ENCODE measurements at regions not wholly inside any gene's neighbourhood (a gene's known extent, or its start where the extent isn't known, plus 50 kb on each side); places are given as distances from the start of the nearest gene placed in this dataset.

DNA sequence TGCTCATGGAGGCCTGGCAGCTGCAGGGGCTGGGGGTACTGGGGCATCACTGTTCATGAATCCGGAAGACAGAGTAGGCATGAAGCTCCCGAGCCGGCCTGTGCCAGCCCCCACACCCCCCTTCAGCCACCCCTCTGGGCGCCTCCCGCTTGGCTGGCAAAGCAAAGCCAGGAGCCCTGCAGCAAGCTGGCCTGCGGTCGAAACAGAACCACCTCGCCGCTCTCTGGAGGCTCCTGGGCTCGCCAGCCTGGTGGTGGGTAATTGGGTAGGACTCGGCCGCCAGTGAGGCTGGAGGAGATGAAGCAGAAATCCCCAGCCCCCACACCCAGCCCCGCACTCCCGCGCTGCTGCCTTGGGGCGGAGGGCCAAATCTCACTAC lies 70.9 kb upstream of the GPC1 start:
- DNase-seq = no peak

- DNase-seq = no peak
These were observed 70.3 kb upstream of the GPC1 start for GRCh38 chr2:240364961-240365775.

- no peak for DNase-seq
These were observed 69.4 kb upstream of the GPC1 start for GRCh38 chr2:240365971-240366471.

DNA sequence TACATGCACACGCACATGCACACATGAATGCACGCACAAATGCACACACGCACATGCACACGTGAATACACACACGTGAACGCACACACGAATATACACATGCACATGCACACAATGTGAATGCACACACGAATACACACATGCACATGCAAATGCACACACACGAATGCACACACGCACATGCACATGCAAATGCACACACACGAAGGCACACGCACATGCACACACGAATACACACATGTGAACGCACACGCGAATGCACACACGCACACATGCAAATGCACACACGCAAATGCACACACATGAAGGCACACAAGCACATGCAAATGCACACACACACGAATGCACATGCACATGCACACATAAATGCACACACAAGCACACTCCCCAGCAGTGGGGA lies 68.6 kb upstream of the GPC1 start:
- DNase-seq = no peak

DNA sequence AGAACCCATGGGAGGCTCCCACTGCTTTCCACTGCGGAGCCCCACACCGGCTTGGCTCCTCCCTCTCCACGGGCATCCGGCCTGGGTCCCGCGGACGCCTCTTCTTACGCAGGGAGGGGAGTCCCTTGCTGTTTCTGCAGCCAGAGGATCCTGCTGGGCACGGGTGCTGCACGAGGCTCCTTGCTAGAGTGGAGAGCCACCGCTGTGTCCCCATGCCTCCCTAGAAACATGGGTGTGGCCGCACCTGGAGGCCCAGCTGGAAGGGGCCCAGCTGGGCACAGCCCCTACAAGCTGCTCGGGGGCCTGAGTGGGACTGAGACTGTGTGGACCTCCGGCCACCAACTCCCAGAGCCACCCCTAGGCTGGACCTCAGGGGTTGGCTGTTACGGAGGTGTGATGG lies 67.7 kb upstream of the GPC1 start:
- DNase-seq = no peak

- DNase-seq = no peak
These were observed 66.6 kb upstream of the GPC1 start for GRCh38 chr2:240368781-240369331.

GRCh38 chr2:240369335-240369734 lies 66.1 kb upstream of the GPC1 start:
- no peak for DNase-seq

DNA sequence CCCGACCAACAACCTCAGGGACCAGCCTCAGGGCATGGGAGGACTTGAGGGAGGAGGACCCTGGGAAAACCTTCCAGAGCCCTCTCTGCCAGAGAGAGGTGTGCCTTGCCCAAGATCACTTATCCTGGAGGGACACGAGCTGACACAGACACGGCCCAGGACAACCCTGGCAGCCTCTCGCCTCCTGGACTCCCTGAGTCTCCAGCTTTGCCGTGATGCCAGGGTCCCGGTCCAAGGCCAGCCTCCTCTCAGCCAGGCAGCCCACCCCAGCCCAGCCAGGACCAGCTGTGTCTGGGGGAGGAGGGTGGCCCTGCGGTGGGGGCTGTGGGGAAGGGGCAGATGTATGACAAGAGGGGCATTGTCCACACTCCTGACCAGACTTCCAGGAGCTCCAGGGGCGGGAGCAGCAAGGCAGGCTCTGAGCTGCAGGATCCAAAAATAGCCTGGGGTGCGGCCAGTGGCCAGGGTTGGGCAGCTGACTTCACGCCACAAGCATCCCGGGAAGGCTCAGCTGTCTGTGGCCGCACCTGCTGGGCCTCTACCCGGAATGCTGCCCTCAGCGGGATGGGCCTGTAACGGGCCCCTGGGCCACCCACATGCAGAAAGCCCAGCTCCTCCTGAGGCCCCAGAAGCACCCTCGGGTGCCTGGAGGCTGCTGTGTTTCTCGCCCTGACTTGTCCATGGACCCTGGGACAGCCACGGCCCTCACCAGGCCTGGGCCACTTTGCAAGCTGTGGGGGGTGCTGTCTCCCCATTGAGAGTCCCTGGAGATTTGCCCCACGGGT lies 65.5 kb upstream of the GPC1 start:
- DNase-seq = no peak

- DNase-seq = no peak
These were observed 64.1 kb upstream of the GPC1 start for GRCh38 chr2:240371129-240372000.

- DNase-seq = no peak
These were observed 63.4 kb upstream of the GPC1 start for GRCh38 chr2:240372101-240372500.

DNA sequence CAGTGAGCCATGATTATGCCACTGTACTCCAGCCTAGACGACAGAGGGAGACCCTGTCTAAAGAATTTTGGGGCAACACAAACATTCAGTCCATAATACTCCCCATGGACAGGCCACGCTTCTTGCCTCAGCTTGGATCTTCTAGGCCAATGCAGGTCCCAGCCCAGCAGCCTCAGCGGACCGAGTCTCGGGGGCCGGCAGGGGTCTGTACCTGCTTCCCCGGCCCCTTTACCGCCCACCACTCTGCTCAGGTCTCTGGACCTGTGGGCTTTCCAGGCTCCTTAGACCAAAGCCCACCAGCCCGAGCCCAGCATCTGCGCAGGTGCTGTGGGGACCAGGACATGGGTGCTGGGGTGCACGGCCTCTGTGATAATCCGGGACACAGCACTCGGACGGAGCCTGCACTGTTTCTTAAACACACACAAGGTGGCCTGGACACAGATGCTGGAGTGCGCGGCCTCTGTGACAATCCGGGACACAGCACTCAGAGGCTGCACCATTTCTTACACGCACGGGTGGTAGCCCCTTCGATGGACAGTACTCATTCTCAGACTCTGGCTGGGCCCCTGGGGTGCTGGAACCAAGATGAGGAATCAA lies 62.1 kb upstream of the GPC1 start:
- DNase-seq = no peak

DNA sequence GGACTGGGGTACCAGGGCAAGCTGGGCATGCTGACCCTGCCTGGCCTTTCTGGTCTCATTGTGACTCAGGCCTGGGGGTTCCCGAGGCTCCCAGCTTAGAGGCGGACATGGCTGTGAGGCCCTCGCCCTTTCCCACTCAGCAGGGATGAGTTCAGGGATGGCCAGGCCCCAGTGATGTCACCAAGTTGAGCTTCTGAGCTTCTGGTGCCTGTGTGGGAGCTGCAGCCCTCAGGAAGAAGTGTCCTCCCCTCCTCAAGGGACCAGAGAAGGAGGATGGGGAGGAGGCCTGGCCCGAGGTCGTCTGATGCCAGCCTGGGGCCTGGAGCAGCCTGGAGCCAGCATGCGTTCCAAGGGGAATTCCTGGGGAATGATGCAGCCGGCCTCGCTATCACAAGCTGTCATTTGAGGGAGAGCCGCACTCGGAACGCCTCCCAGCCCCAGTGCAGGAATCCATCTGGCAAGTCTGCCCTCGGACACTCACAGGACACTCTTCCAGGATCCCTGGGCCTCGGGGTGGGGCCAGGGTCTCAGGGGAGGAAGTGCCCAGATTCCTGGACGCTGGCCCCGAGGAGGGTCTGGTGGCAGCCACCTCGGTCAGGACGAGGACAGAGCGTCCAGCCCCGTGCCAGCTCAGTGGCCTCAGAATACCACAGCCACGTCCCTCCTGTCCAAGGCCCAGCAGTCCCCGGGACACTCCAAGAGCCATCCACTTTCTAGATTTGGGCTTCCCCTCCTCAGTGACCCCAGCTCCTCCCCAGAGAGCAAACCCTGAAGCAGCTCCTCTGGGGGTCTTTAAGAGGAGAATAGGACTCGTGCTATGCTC lies 61.2 kb upstream of the GPC1 start:
- no peak for DNase-seq

- DNase-seq = no peak
These were observed 60.3 kb upstream of the GPC1 start for GRCh38 chr2:240375024-240375645.

GRCh38 chr2:240376739-240377138 lies 58.7 kb upstream of the GPC1 start:
- no peak for DNase-seq

GRCh38 chr2:240377366-240377765 lies 58.1 kb upstream of the GPC1 start:
- DNase-seq = no peak

DNA sequence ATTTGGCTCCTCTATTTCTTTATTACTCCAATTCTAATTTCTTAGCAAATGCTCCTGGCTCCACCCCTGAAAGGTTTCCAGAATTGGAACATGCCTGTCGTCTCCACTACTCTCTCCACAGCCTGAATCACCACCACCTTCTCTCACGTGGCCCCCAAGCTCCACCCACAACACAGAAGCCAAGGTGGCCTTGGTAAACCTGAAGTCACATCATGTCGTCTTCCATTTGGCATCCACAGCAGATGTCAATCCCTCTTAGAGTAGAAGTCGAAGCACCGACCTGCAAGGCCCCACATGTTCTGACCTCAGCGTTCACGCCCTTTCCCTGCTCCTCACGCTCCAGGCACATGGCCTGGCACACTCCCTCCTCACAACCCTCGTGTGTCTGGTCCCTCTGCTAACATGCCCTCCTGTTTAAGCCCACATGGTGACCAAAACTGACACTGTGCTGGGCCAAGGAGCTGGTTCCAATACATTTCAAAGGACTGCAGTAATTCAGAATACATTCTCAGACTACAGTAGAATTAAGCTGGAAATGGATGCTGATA lies 56.3 kb upstream of the GPC1 start:
- no peak for DNase-seq

DNA sequence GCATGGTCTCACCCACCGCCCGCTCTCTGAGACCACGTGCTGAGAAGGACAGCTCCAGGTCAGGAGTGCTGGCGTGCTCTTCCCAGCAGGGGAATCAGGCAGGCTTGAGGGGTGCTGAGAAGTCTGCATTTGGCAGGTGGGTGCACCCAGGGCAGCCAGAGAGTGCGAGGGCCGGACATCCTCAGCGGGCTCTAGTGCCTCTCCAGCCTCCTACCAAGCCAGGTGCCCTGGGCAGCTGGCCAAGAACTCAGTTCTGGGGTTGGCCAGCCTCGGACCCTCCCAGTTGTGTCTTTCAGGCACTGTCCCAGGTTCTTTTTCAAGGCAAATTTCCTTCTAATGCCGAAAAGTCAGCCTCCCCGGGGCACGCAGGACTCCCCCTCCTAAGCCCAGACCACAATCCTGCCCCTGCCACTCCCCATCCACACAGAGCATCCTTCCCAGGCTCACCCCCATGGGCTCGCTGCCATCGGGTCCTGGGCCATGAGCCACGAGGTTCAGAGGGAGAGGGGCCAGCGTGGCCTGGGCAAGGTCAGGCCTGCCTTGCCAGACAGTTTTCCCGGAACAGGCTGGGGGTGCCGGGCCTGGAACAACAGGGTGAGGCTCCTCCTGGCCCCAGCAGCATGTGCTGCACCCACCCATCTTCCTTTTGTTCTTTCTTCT lies 52.2 kb upstream of the GPC1 start:
- DNase-seq = no peak

GRCh38 chr2:240383871-240384700 lies 51.4 kb upstream of the GPC1 start:
- no peak for DNase-seq

Data from NCI-H1092 (cell line).